ENCODE measurements at regions not wholly inside any gene's neighbourhood (a gene's known extent, or its start where the extent isn't known, plus 50 kb on each side); places are given as distances from the start of the nearest gene placed in this dataset.
"Not testable (repeated sequence)": the region's sequence is repeated elsewhere in the genome, so short reads cannot be mapped to it uniquely, and the experiment has no call there.

- peak; percentile 80 for DNase-seq (ENCODE audit: low spot score)
Observed at GRCh38 chrX:66914080-66914479, 275.2 kb upstream of the EDA2R start.

DNA sequence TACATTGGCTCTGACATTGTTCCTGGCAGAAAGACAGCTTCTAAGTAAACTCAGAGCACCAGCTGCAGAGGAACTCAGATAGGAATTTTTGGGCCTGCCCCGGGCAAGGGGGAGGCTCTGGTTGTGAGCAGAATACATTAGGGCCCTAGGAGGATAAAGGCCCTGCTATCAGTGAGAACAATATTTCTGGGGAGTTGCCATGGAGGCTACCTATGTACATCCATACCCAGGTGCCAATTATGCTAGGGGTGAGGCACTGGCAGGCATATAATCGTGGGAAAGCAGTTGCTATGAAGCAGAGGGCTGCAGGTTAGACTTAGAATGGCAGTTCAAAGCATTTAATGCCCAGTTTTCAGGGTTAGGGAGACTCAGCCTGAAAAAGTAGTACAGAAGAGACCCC, 273.5 kb upstream of the EDA2R start:
- DNase-seq (ENCODE audit: low spot score), result no peak

- no peak for DNase-seq (ENCODE audit: low spot score)
Observed at GRCh38 chrX:66902081-66902480, 263.2 kb upstream of the EDA2R start.

DNA sequence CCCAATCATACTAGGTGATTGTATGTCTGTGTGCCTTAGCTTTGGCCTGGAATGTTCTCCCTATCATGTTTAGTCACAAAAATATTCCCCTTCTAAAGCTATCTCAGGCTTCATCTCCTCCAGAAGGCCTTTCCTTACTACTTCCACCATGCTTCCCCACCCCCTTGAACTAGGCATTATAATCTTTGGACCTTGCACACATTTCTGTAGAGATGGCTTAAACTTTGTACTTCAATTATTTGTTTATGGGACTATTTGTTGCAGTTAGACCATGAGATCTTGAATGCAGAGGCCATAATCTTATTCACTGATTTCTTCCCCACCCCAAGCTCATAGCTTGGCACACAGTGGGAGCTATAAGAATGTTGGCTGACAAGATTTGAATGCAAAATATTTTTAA, 262.0 kb upstream of the EDA2R start:
- DNase-seq (ENCODE audit: low spot score), result no peak

- no peak for DNase-seq (ENCODE audit: low spot score)
Observed at GRCh38 chrX:66892004-66892403, 253.1 kb upstream of the EDA2R start.

DNA sequence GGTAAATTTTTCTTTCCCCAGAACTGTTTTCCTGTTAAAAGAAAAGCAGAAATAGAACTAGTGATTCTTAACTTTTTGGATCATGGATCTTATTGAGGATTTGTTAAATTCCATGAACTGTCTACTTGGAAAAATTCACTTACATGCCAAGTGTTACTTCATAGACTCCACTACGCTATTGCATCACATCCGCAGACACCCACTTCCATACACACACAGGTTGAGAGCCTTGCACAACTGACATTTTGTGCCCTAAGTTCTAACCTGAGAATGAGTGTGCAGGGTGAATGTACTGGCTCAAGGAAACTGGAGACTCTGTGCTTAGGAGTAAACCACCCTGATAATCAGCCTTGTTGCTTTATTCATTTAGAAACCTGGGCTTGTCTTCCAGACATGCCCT, 250.5 kb upstream of the EDA2R start:
- no peak for DNase-seq (ENCODE audit: low spot score)

- no peak for DNase-seq (ENCODE audit: low spot score)
Observed at GRCh38 chrX:66882101-66882500, 243.2 kb upstream of the EDA2R start.

DNA sequence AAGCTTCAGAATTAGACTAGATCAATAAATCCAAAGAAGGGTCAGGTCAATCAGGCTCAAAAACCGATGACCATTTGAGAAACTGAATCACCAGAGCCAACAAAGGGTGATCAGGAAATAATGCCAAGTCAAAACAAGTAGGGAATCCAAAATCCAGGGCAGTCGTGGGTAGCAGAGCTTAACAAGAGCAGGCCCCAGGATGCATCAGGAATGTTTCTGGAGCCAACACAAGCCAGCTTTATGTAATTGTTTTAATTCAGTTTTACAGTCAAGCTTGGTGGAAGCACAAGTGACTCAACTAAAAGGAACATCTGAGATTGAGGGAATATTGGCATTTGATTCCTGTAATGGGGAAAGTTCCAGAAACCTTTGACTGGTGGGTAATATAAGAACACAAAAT, 237.9 kb upstream of the EDA2R start:
- DNase-seq (ENCODE audit: low spot score), result no peak

GRCh38 chrX:66872771-66873170, 233.9 kb upstream of the EDA2R start:
- no peak for DNase-seq (ENCODE audit: low spot score)

DNA sequence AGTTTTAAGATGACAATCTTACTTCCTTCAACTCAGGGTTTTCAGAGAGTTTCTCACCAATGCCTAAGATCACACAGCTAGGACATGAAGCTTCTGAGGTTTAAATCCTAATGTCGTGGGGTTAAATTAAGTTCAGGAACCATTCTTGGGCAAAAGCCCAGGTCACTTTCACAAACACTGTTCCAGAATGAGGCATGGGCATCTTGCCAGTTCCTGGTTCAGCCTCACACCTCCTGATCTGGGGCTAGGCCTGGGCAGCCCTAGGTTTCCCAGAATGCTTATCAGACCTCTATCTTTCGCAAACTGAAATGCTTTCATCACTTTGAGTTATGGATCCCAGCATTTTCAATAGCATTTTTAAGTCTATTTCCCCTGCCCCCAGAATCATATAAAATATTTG, 224.8 kb upstream of the EDA2R start:
- DNase-seq (ENCODE audit: low spot score), result peak; percentile 5

GRCh38 chrX:66833426-66833825, 194.5 kb upstream of the EDA2R start:
- no peak for DNase-seq (ENCODE audit: low spot score)

DNA sequence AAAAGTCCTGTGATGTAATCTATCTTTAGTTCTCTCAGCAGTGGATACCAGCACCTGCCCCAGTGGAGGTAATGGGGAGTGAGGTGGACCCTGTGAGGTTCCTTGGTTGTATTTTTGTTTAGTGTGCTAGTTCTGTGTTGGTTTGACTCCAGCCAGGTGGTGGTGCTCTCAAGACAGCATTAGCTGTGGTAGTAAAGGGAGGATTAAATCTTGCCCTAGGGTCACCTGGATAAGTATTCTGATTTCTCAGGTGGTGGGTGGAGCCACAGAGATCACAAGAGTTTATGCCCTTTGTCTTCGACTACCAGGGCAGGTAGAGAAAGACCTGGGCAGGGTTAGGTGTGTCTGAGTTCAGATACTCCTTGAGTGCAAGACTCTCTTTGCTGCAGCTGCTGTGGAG, 176.3 kb upstream of the EDA2R start:
- peak; percentile 1 for DNase-seq (ENCODE audit: low spot score)

- not testable (repeated sequence) for DNase-seq (ENCODE audit: low spot score)
Observed at GRCh38 chrX:66794514-66794913, 155.6 kb upstream of the EDA2R start.

- DNase-seq (ENCODE audit: low spot score), result no peak
Observed at GRCh38 chrX:66766318-66766717, 127.4 kb upstream of the EDA2R start.

GRCh38 chrX:66760651-66761050, 121.8 kb upstream of the EDA2R start:
- peak; percentile 52 for DNase-seq (ENCODE audit: low spot score)

DNA sequence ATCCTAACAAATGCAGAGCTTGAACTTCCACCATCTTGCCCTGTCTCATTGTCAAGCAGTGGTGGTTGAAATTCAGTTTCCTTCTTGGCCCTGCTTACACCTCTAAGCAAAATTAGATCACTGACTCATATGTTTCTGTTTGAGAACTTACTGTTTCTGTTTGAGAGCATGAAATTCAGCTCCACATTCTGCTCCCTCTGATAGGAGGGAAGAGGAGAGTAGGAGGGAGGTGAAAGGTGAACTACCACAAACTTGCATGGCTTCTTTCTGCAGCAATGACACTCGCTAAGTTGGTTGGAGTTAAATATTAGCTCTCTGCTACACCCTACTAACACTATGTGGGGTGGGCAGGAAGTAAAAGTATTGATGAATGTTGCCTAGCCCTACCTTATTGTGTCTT, 117.8 kb upstream of the EDA2R start:
- peak; percentile 83 for DNase-seq (ENCODE audit: low spot score)

GRCh38 chrX:66751136-66751782, 112.4 kb upstream of the EDA2R start:
- peak; percentile 79 for DNase-seq (ENCODE audit: low spot score)

DNA sequence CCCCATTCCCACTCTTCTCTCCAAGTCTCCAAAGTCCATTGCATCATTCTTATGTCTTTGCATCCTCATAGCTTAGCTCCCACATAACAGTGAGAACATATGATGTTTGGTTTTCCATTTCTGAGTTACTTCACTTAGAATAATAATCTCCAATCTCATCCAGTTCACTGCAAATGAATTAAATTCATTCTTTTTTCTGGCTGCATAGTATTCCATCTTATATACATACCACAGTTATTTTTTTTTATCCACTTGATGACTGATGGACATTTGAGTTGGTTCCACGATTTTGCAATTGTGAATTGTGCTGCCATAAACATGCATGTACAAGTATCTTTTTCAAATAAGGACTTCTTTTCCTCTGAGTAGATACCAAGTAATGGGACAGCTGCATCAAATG, 105.6 kb upstream of the EDA2R start:
- DNase-seq (ENCODE audit: low spot score), result not testable (repeated sequence)

GRCh38 chrX:66731398-66731797, 92.5 kb upstream of the EDA2R start:
- DNase-seq (ENCODE audit: low spot score), result peak; percentile 67

DNA sequence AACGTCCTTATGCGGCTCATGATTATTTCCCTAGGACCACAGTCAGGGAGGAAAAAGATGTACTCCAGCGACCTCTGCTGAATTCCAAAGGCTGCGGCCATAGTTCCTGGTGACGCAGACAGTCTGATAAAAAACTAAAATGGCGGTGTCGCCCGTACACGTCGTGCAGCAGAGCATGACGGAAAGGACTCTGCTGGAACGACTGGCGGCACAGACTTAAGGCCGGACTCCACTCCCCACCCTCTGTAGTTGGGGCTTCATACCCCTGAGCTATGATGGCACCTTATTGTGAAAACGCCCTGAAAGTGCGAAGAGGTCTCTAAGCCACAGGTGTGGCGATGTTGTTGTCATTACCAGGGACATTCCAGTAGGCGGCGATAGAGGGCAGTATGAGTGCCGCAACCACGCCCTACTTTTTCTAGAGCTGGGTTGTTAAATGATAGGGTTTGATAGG, 90.0 kb upstream of the EDA2R start:
- DNase-seq (ENCODE audit: low spot score), result peak; percentile 75

DNA sequence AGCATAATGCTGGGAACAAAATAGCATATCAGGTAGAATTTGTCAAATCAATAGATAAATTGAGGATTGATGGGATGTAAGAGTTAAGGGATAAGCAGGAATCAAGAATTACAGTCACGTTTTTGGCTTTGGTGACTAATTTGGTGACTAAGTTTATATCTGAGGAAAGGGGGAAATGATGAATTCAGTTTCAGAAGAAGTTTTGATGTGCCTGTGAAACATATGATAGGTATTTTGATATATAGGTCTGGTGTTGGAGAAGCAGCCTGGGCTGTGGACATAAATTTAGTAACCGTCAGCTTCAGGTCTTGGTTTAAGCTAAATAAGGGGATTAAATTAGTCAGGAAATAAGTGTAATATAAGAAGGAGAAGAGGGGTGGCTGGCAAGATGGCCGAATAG, 79.0 kb upstream of the EDA2R start:
- DNase-seq (ENCODE audit: low spot score), result no peak

DNA sequence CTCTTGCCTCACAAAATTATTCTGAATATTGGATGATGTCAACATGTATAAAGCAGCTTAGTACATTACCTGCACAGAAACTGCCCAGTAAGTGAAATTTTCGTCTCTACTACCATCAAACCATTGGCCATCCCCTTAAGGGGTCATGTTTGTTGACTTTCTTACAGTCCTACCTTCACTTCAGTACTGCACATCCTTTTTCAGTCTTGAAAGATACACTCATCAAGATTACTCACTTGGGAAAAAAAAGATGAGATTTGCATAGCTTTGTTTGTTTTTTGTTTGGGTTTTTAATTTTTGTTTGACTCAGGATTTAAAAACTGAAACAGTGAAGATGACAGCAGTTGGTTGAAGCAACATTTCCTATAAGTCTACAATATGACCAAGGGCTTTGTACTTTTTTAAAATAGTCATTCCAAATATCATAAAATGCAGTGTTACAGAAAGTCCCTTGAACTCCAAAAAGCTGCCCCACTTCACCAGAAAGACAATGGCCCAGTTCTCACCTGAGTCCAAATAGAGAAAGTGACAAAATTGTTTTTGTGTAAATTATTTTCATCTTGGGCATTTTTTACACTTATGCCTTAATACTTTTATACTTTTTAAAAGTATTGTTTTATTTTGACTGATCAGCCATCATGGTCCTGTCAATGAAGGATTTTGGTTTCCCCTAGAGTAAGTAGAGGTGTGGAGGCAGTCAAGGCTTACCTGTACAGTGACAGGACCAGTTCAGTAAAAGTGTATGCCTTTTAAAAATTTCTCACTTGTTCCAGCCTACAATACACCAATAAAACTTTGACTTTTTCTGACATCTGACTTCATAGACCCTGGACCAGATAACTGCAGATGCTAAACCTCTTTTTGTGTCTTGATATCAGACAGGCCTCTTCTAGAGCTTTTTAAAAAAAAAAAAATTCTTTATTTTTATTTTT, 59.7 kb upstream of the EDA2R start:
- no peak for DNase-seq (ENCODE audit: low spot score)

DNA sequence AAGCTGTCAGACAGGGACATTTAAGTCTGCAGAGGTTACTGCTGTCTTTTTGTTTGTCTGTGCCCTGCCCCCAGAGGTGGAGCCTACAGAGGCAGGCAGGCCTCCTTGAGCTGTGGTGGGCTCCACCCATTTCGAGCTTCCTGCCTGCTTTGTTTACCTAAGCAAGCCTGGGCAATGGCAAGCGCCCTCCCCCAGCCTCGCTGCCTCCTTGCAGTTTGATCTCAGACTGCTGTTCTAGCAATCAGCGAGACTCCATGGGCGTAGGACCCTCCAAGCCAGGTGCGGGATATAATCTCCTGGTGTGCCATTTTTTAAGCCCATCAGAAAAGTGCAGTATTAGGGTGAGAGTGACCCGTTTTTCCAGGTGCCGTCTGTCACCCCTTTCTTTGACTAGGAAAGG, 53.6 kb upstream of the EDA2R start:
- not testable (repeated sequence) for DNase-seq (ENCODE audit: low spot score)

Measured in HT-29 (cell line).